ENCODE measurements at regions not wholly inside any gene's neighbourhood (a gene's known extent, or its start where the extent isn't known, plus 50 kb on each side); places are given as distances from the start of the nearest gene placed in this dataset.

GRCh38 chr19:28500982-28501630 is 711.8 kb downstream of the UQCRFS1 start:
- Histone ChIP-seq H3K4me1 (ENCODE audit: insufficient read depth) (no peaks in the 10 kb centered on the region), H3K36me3 (no peaks in the 10 kb centered on the region), H3K27ac (no peak overlapping the region), H3K4me3 (no peak overlapping the region), H3K27me3 (no peaks in the 10 kb centered on the region), H3K9me3 (no peaks in the 10 kb centered on the region)
- WGBS, 3 donors = 82 to 91% (median 82%) methylated on average over 9 of the region's 9 CpGs
- intact Hi-C loops (cut with DNase I) = no loop called here
- DNase-seq = no peak
- TF ChIP-seq EP300 (IDR thresholded peaks at IDR 0.05) (no peak), CTCF (IDR thresholded peaks at IDR 0.05) (no peak), POLR2A (IDR thresholded peaks at IDR 0.05) (no peak)

GRCh38 chr19:28500296-28500695 is 712.7 kb downstream of the UQCRFS1 start:
- no peak for TF ChIP-seq CTCF (IDR thresholded peaks at IDR 0.05)
- TF ChIP-seq POLR2A (IDR thresholded peaks at IDR 0.05) = no peak
- no peak for TF ChIP-seq EP300 (IDR thresholded peaks at IDR 0.05)
- H3K4me1 ChIP-seq (ENCODE audit: insufficient read depth) = no peaks in the 10 kb centered on the region
- H3K36me3 ChIP-seq = no peaks in the 10 kb centered on the region
- no peaks in the 10 kb centered on the region for H3K9me3 ChIP-seq
- intact Hi-C loops (cut with DNase I) = no loop called here
- no peak overlapping the region for H3K27ac ChIP-seq
- no peak overlapping the region for H3K4me3 ChIP-seq
- DNase-seq = no peak
- no peaks in the 10 kb centered on the region for H3K27me3 ChIP-seq
- WGBS, 3 donors = 60 to 83% (median 70%) methylated on average over 3 of the region's 3 CpGs

- DNase-seq = no peak
- Histone ChIP-seq H3K27me3 (no peaks in the 10 kb centered on the region), H3K4me3 (no peak overlapping the region), H3K4me1 (ENCODE audit: insufficient read depth) (no peaks in the 10 kb centered on the region), H3K9me3 (no peaks in the 10 kb centered on the region), H3K36me3 (no peaks in the 10 kb centered on the region), H3K27ac (no peak overlapping the region)
- WGBS, 3 donors = 64 to 85% (median 82%) methylated on average over 7 of the region's 7 CpGs
- no peak for TF ChIP-seq EP300 (IDR thresholded peaks at IDR 0.05)
- TF ChIP-seq POLR2A (IDR thresholded peaks at IDR 0.05) = no peak
- TF ChIP-seq CTCF (IDR thresholded peaks at IDR 0.05) = no peak
- intact Hi-C loops (cut with DNase I) = no loop called here
Observed at GRCh38 chr19:28498404-28498976, 714.5 kb downstream of the UQCRFS1 start.

DNA sequence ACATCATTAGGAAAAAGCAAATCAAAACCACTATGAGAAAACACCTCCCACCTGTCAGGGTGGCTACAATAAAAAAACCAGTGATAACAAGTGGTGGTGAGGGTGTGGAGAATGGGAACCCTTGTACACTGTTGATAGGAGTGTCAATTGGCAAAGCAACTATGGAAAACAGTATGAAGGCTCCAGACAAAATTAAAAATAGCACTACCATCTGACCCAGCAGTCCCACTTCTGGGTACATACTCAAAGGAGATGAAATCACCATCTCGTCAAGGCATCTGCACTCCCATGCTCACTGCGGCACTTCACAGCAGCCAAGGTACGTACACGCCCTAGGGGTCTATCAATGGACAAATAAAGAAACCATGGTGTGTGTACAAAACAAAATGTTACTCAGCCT is 715.1 kb downstream of the UQCRFS1 start:
- no peak for DNase-seq
- no peak for TF ChIP-seq POLR2A (IDR thresholded peaks at IDR 0.05)
- TF ChIP-seq EP300 (IDR thresholded peaks at IDR 0.05) = no peak
- TF ChIP-seq CTCF (IDR thresholded peaks at IDR 0.05) = no peak
- intact Hi-C loops (cut with DNase I) = no loop called here

More for the DNA sequence above, 715.1 kb downstream of the UQCRFS1 start:
- no peaks in the 10 kb centered on the region for H3K36me3 ChIP-seq
- H3K4me1 ChIP-seq (ENCODE audit: insufficient read depth) = no peaks in the 10 kb centered on the region
- 88 to 91% (median 90%) methylated on average over 4 of the region's 4 CpGs for WGBS, 3 donors
- H3K27ac ChIP-seq = no peak overlapping the region
- H3K4me3 ChIP-seq = no peak overlapping the region
- H3K9me3 ChIP-seq = no peaks in the 10 kb centered on the region
- no peaks in the 10 kb centered on the region for H3K27me3 ChIP-seq
